H9 (cell line): ENCODE measurements at regions not wholly inside any gene's neighbourhood (a gene's known extent, or its start where the extent isn't known, plus 50 kb on each side); places are given as distances from the start of the nearest gene placed in this dataset.

Source experiments
- DNase-seq: peaks from one replicate; pipeline ENCODE4 v3.0.0-alpha.2; 2017
- H2AFZ ChIP-seq: one replicate; pipeline ENCODE4 v1.6.1; 2013; ENCODE audit warnings: mild to moderate bottlenecking, low read length, control low read depth, moderate library complexity
- H2AK5ac ChIP-seq: 2 replicates; pipeline ENCODE4 v1.6.1; 2013; ENCODE audit warnings: low read length, control low read depth, mixed read lengths; ENCODE audit not compliant: insufficient read length
- H2BK120ac ChIP-seq: one replicate; pipeline ENCODE4 v1.6.1; 2013; ENCODE audit warnings: low read depth, mild to moderate bottlenecking, low read length, control low read depth, inconsistent platforms; ENCODE audit not compliant: poor library complexity, severe bottlenecking
- H2BK12ac ChIP-seq: 2 replicates; pipeline ENCODE4 v1.6.1; 2013; ENCODE audit warnings: low read length, control low read depth, mixed read lengths, low read depth; ENCODE audit not compliant: insufficient read length
- H2BK15ac ChIP-seq: 2 replicates; pipeline ENCODE4 v1.6.1; 2013; ENCODE audit warnings: low read depth, low read length, control low read depth
- H2BK20ac ChIP-seq: one replicate; pipeline ENCODE4 v1.6.1; 2013; ENCODE audit warnings: low read depth, mild to moderate bottlenecking, low read length, control low read depth, inconsistent platforms; ENCODE audit not compliant: poor library complexity, severe bottlenecking
- H2BK5ac ChIP-seq: 2 replicates; pipeline ENCODE4 v1.6.1; 2013; ENCODE audit warnings: low read length, control low read depth, mixed read lengths; ENCODE audit not compliant: insufficient read length
- H3K14ac ChIP-seq: 2 replicates; pipeline ENCODE4 v1.6.1; 2013; ENCODE audit warnings: low read length, control low read depth; ENCODE audit not compliant: insufficient read depth
- H3K18ac ChIP-seq: 2 replicates; pipeline ENCODE4 v1.6.1; 2013; ENCODE audit warnings: low read depth, mild to moderate bottlenecking, mixed read lengths, low read length, control low read depth; ENCODE audit not compliant: insufficient read length
- H3K23ac ChIP-seq: 2 replicates; pipeline ENCODE4 v1.6.1; 2013; ENCODE audit warnings: low read length, control low read depth, mixed read lengths, low read depth; ENCODE audit not compliant: insufficient read length
- H3K23me2 ChIP-seq: 2 replicates; pipeline ENCODE4 v1.6.1; 2013; ENCODE audit warnings: low read depth, mild to moderate bottlenecking, mixed read lengths, low read length, control low read depth; ENCODE audit not compliant: insufficient read length, poor library complexity, severe bottlenecking
- H3K27ac ChIP-seq: 2 replicates; pipeline ENCODE4 v1.5.1; 2013; ENCODE audit warnings: low read length, control low read depth, mixed read lengths, low read depth; ENCODE audit not compliant: insufficient read length
- H3K27me3 ChIP-seq: 2 replicates; pipeline ENCODE4 v1.6.1; 2013; ENCODE audit warnings: low read length, control low read depth, inconsistent platforms; ENCODE audit not compliant: insufficient read depth
- H3K4ac ChIP-seq: 2 replicates; pipeline ENCODE4 v1.6.1; 2013; ENCODE audit warnings: low read depth, mild to moderate bottlenecking, control low read depth, inconsistent platforms, low read length, moderate library complexity
- H3K4me1 ChIP-seq: 2 replicates; pipeline ENCODE4 v1.6.1; 2013; ENCODE audit warnings: low read length, control low read depth, inconsistent platforms; ENCODE audit not compliant: insufficient read depth
- H3K4me2 ChIP-seq: 2 replicates; pipeline ENCODE4 v1.6.1; 2013; ENCODE audit warnings: low read length, control low read depth, mixed read lengths; ENCODE audit not compliant: insufficient read length, insufficient read depth
- H3K56ac ChIP-seq: 2 replicates; pipeline ENCODE4 v1.6.1; 2013; ENCODE audit warnings: low read depth, mild to moderate bottlenecking, mixed read lengths, low read length, control low read depth; ENCODE audit not compliant: insufficient read length
- H3K79me1 ChIP-seq: 2 replicates; pipeline ENCODE4 v1.6.1; 2013; ENCODE audit warnings: low read depth, mild to moderate bottlenecking, moderate library complexity, low read length, control low read depth, inconsistent platforms; ENCODE audit not compliant: insufficient read depth, poor library complexity, severe bottlenecking
- H3K79me2 ChIP-seq: 2 replicates; pipeline ENCODE4 v1.6.1; 2013; ENCODE audit warnings: low read length, control low read depth, inconsistent platforms; ENCODE audit not compliant: insufficient read depth
- H3K9ac ChIP-seq: 2 replicates; pipeline ENCODE4 v1.6.1; 2013; ENCODE audit warnings: low read length, control low read depth, mixed read lengths; ENCODE audit not compliant: insufficient read length; ENCODE audit errors: extremely low read depth
- H3K9me3 ChIP-seq: one replicate; pipeline ENCODE4 v1.6.1; 2013; ENCODE audit warnings: low read depth, low read length, inconsistent platforms; ENCODE audit not compliant: control insufficient read depth
- H3T11ph ChIP-seq: one replicate; pipeline ENCODE4 v1.6.1; 2013; ENCODE audit warnings: mild to moderate bottlenecking, low read length, control low read depth, inconsistent platforms
- H4K20me1 ChIP-seq: one replicate; pipeline ENCODE4 v1.6.1; 2013; ENCODE audit not compliant: control insufficient read depth, insufficient read length, insufficient read depth
- H4K5ac ChIP-seq: 2 replicates; pipeline ENCODE4 v1.6.1; 2013; ENCODE audit warnings: low read depth, mild to moderate bottlenecking, mixed read lengths, low read length, control low read depth; ENCODE audit not compliant: insufficient read length
- H4K8ac ChIP-seq: replicated peaks from 2 replicates; pipeline ENCODE4 v1.6.1; 2013; ENCODE audit warnings: low read length, control low read depth, mixed read lengths, low read depth; ENCODE audit not compliant: insufficient read length
- H4K91ac ChIP-seq: 2 replicates; pipeline ENCODE4 v1.6.1; 2013; ENCODE audit warnings: low read depth, mild to moderate bottlenecking, moderate library complexity, mixed read lengths, low read length, control low read depth; ENCODE audit not compliant: insufficient read length
- H3K27ac Mint-ChIP-seq, 3 experiments: 2 replicates in 2 of 3; 3 replicates in 1 of 3; pipeline ENCODE4 v1.8.0; 2020 to 2021; ENCODE audit warnings: mixed read lengths in 3 of 3, mild to moderate bottlenecking in 1 of 3, moderate library complexity in 1 of 3
- H3K27me3 Mint-ChIP-seq: 2 replicates; pipeline ENCODE4 v1.8.0; 2021; ENCODE audit warnings: low read depth, mild to moderate bottlenecking, moderate library complexity, mixed read lengths
- H3K36me3 Mint-ChIP-seq, 3 experiments: 2 replicates in 2 of 3; 3 replicates in 1 of 3; pipeline ENCODE4 v1.8.0; 2020 to 2021; ENCODE audit warnings: low read depth in 3 of 3, mixed read lengths in 3 of 3; ENCODE audit not compliant: insufficient read depth in 1 of 3
- H3K4me1 Mint-ChIP-seq, 2 experiments: 2 replicates each; pipeline ENCODE4 v1.8.0; 2020; ENCODE audit warnings: mixed read lengths in 2 of 2
- H3K4me3 Mint-ChIP-seq, 2 experiments: 2 replicates in 1 of 2; 3 replicates in 1 of 2; pipeline ENCODE4 v1.8.0; 2020 to 2021; ENCODE audit warnings: mild to moderate bottlenecking in 2 of 2, mixed read lengths in 2 of 2, moderate library complexity in 1 of 2
- H3K9me3 Mint-ChIP-seq, 2 experiments: 2 replicates in 1 of 2; 3 replicates in 1 of 2; pipeline ENCODE4 v1.8.0; 2020; ENCODE audit warnings: mild to moderate bottlenecking in 2 of 2, mixed read lengths in 2 of 2, moderate library complexity in 1 of 2
- WGBS: extraction: QIAGEN DNeasy Blood & Tissue Kit; methylation state at CpG from one replicate; pipeline ENCODE4 v1.1.7; 2013; ENCODE audit warnings: missing lambda C conversion rate, low lambda C conversion rate, mixed read lengths; ENCODE audit not compliant: insufficient read length; ENCODE audit errors: extremely low coverage; 5-methylcytosine and 5-hydroxymethylcytosine counted together
- TF ChIP-seq, protein P1 (sequence below): fragments of 200-600 bp; sonication (generic); conservative IDR thresholded peaks from 3 replicates; pipeline ENCODE4 v1.8.0; 2021; ENCODE audit warnings: antibody characterized with exemption, mild to moderate bottlenecking

DNA sequence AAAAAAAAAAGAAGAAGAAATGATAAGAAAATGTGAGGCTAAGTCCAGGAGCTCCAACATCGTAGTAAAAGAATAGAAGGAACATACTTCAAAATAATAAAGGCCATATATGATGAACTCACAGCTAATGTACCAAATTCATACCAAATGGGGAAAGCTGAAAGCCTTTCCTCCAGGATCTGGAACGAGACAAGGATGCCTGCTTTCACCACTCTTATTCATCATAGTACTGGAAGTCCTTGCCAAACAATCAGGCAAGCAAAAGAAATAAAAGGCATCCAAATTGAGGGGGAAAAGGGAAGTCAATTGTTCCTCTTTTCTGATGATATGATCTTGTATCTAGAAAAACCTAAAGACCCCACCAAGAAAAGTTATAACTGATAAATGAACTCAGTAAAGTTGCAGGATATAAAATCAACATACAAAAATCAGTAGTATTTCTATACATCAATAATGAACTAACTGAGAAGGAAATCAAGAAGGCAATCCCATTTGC, 170.6 kb downstream of the METTL4 start:
- no peaks in the 10 kb centered on the region for H3K79me2 ChIP-seq
- no peak overlapping the region for H4K91ac ChIP-seq
- H2AK5ac ChIP-seq: no peak overlapping the region
- Mint-ChIP-seq H3K36me3 (no peaks in the 10 kb centered on the region), H3K4me3 (no peak overlapping the region), H3K4me1 (no peaks in the 10 kb centered on the region), H3K9me3 (0 out of 5 replicates have a peak, but pooled peaks cover 0 to 3% of the 10 kb centered on the region in 2 experiments), H3K27ac (no peak overlapping the region), H3K27me3 (peaks cover 2% of the 10 kb centered on the region; the same call in 1 of the 2 replicates)
- no peak overlapping the region for H4K5ac ChIP-seq
- no peak overlapping the region for H2BK20ac ChIP-seq
- H3K23ac ChIP-seq: no peak overlapping the region
- H2AFZ ChIP-seq: no peak overlapping the region
- no peak overlapping the region for H3K56ac ChIP-seq
- no peak overlapping the region for H3K14ac ChIP-seq
- H3K9ac ChIP-seq: no peak overlapping the region
- no peaks in the 10 kb centered on the region for H3K23me2 ChIP-seq
- H3K79me1 ChIP-seq: no peaks in the 10 kb centered on the region
- no peak for DNase-seq
- no peaks in the 10 kb centered on the region for H3K4me1 ChIP-seq
- no peak overlapping the region for H3K4ac ChIP-seq
- no peak overlapping the region for H2BK12ac ChIP-seq
- no peak overlapping the region for H2BK5ac ChIP-seq
- no peak overlapping the region for H4K8ac ChIP-seq
- no peak overlapping the region for H3K4me2 ChIP-seq
- WGBS: no CpG with 5 or more reads among the region's 2 CpGs
- no peak overlapping the region for H2BK15ac ChIP-seq
- H3K27me3 ChIP-seq: no peaks in the 10 kb centered on the region
- no peaks in the 10 kb centered on the region for H4K20me1 ChIP-seq
- H3K9me3 ChIP-seq: no peaks in the 10 kb centered on the region
- H2BK120ac ChIP-seq: no peak overlapping the region
- H3T11ph ChIP-seq: no peak overlapping the region
- H3K27ac ChIP-seq: no peak overlapping the region
- no peak overlapping the region for H3K18ac ChIP-seq
- TF ChIP-seq, protein P1, sequence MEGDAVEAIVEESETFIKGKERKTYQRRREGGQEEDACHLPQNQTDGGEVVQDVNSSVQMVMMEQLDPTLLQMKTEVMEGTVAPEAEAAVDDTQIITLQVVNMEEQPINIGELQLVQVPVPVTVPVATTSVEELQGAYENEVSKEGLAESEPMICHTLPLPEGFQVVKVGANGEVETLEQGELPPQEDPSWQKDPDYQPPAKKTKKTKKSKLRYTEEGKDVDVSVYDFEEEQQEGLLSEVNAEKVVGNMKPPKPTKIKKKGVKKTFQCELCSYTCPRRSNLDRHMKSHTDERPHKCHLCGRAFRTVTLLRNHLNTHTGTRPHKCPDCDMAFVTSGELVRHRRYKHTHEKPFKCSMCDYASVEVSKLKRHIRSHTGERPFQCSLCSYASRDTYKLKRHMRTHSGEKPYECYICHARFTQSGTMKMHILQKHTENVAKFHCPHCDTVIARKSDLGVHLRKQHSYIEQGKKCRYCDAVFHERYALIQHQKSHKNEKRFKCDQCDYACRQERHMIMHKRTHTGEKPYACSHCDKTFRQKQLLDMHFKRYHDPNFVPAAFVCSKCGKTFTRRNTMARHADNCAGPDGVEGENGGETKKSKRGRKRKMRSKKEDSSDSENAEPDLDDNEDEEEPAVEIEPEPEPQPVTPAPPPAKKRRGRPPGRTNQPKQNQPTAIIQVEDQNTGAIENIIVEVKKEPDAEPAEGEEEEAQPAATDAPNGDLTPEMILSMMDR: no peak
